GM21619 (cell line): ENCODE measurements at regions not wholly inside any gene's neighbourhood (a gene's known extent, or its start where the extent isn't known, plus 50 kb on each side); places are given as distances from the start of the nearest gene placed in this dataset.

Source experiments
- ATAC-seq: cut with Tn5 transposase; IDR thresholded peaks from one replicate; pipeline ENCODE4 v1.9.1; 2021; ENCODE audit not compliant: unreplicated experiment

DNA sequence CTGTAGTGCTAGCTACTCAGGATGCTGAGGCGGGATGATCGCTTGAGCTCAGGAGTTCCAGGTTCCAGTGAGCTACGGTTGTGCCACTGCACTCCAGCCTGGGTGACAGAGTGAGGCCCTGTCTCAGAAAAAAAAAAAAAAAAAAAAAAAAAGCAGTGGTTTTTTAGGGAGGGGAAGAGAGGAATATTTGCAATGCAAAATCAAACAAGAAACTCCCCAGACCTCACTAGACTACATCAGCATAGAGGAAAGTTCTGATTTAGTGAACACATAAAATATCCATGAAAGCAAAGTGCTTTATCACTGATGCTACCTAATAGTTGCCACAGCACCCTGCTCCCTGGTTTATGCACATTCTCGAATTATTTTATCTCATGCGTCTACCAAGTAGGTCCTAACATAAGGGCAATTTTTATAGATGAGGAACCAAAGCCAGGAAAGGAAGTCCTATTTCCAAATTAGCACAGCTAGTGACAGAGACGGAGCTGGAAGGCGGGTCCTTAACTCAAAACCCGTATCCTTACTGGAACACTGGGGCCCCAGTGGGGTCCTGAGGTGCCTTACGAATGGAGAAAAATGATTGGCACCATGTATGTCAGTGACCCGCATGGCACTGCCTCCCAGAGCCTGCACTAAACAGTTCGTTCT is 50.7 kb upstream of the GPR157 start:
- ATAC-seq: no peak

DNA sequence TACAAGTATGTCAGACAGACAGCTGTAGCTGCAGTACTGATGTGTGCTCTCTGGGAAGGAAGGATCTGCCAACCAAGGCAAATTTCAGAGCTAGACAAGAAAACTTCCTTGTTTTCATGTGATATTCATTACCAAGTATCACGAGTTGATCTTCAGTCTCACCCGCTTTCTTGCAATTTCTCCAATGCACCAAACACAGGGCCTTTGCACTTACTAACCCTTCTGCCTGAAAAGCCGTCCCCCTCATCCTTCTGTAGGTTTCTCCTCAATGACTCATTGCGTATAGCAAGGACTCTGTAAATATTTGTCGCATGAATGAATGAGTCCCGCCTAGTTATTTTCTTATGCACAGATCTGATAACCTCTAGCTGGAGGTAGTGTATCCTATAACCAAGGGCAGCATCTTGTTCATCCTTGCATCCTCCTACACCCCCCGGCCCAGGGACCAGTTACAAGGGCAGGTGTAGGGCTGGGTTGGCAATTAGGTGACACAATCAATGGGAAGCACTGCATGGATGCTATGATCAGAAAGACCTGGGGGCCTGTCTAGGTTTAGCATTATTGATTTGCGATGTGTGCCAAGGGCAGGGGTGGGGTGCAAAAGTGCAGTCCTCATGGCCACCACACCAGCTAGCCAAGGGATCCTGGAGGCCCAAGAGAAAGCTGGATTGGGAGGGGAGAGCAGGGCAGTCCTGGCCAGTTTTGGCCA is 51.4 kb upstream of the GPR157 start:
- ATAC-seq: no peak

DNA sequence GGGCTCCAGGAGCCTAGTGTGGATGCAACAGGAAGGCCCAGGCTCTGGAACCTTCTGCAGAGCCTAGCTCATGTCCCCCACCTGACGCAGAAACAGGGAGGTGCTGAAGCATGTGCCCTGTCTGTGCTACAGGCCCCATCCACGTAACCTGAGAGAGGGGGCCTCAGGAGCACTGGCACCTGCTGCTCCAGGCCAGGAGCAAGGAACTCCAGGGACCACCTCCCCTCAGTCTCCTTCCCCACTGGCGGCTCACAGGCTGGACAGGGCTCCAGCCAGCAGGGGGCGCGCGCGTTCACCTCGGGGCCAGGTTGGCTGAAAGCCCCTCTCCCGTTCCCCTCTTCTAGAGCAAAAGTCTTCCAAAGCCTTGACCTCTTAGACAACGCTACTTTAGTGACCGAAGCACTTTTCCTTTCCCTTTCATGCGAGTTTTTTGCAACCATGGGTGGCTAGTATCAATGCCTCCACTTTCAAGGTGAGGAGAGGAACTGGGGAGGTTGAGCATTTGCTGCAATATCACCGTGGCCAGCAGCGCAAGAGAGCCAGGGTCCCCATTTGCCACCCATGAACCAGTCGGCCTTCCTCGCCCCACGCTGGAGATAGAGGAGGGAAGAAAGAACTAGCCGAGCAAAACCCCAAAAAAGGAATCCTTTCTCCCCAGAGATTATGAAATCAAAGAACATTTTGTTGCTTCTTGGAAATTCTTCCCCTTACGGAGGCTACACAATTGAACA is 52.4 kb upstream of the GPR157 start:
- ATAC-seq: peak; percentile 44

DNA sequence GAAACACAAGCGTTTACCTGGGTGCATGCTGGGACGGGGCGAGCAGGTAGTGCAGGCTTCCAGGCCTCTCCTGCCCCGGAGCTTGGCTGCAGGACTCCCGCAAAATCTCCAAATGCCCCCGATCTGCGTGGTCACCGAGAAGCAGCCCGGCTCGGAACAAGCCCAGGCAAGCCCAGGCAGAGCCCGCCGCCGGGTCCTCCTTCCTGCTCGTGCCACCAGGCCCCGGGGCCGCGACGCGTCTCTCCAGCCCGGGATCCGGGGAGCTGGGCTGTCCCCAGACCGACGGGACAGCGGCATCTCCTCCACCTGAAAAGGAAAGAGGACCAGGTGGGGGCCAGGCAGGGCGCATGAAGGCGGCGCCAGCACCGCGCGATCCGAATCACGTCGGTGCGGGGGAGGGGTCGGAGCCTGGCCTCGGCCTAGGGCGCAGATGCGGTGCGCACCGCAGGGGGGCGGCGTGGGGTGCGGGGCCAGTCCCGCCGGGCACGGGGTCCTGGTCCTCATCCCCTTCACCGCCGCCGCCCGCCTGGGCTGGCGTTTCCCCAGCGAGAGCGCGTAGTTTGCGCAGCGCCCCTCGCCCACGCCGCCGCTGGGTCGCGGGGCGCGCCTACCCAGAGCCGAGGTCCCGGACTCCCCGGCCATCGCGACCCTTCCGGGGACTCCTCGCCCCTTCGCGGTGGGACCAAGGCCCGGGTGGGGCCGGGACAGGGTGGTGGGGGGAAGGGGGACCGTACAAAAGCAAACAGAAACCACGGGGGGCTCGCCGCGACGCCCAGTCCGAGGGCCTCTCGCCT is 52.4 kb upstream of the H6PD start:
- peak; percentile 50 for ATAC-seq

DNA sequence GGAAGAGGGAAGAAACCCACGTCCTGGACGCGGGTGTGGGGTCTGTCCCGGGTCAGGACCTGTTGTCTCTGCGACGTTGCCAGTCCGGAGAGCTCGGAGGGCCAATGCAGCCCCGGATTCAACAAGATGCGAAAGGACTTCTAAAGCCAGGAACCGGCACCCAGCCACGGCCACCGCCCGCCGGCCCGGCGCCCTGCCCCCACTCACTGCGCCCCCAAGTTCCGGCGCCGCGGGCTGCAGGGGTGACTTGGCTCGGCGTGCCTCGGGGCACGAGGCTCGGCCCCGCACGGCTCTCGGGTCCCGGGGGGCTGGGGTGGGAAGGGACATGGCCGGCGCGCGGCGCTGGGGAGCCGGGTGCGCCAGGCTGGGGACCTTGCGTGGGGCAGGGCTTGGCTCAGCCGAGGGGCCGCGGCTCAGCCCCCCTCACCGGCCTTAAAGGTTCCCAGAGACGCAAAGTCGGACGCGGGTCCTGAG is 51.8 kb upstream of the H6PD start:
- peak; percentile 13 for ATAC-seq

DNA sequence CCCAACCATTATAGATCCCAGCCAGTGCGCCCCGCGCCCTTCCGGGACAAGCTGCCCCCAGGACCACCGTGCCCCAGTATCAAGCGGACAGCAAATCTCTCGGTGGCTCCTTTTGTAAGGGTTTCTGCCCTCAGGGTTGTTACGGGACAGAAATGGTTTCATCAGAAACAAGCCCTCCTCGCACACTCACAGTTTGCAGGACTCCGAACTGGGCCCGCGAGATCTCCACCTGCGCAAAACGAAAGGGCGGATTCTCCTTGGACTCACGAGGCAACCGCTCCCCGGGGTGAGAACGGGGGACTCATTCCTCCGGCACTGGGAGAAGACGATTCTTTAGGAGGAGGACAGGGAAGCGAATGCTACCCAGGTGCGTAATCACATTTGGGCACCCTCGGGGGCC is 51.1 kb upstream of the H6PD start:
- ATAC-seq: no peak

DNA sequence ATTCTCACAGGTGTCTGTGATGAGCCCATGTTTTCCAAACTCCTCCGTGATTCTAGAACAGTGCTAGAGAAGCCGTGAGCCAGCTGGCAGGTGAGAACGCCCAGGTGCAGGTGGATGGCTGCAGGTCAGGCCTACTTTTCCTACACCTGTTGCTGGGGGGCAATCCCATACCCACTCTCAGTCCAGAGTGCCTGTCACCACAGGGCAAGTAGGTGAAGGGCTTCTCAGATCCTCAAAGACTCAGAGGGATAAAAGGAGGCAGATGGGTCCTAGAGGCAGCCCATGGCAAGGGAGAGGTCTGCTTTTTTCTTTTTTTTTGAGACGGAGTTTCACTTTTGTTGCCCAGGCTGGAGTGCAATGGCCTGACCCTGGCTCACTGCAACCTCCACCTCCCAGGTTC is 50.7 kb upstream of the H6PD start:
- no peak for ATAC-seq

DNA sequence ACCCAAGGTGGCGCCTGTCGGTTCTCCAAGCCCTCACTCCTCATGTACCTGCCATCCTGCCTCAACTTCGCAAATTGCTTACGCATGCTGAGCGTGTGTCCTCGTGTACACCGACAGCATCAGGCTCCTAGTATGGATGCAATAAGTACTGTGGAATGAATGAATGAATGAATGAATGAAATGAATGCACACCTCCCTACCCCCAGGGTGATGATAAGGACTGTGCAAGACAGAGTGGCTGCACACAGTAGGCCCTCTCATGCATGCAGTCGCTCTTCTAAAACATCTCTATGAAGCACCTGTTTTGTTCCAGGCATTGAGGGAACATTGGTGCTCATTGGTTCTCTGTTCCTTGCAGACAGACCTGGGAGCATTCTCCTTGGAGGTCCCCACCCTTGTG is 49.8 kb upstream of the H6PD start:
- ATAC-seq: no peak
